Neural crest cell (in vitro differentiated cells): ENCODE measurements at regions not wholly inside any gene's neighbourhood (a gene's known extent, or its start where the extent isn't known, plus 50 kb on each side); places are given as distances from the start of the nearest gene placed in this dataset.

Experiments
- DNase-seq: peaks from one replicate; pipeline ENCODE4 v3.0.0; 2021; ENCODE audit warnings: low read depth, mixed read lengths, low spot score
- H3K27ac Mint-ChIP-seq: one replicate; pipeline ENCODE4 v1.8.0; 2021; ENCODE audit warnings: mild to moderate bottlenecking, mixed read lengths; ENCODE audit not compliant: unreplicated experiment
- H3K27me3 Mint-ChIP-seq: 2 replicates; pipeline ENCODE4 v1.8.0; 2021; ENCODE audit warnings: low read depth, mild to moderate bottlenecking, mixed read lengths
- H3K36me3 Mint-ChIP-seq: 2 replicates; pipeline ENCODE4 v1.8.0; 2021; ENCODE audit warnings: low read depth, mild to moderate bottlenecking, mixed read lengths
- H3K4me1 Mint-ChIP-seq: 2 replicates; pipeline ENCODE4 v1.8.0; 2021; ENCODE audit warnings: mixed read lengths
- H3K4me3 Mint-ChIP-seq: one replicate; pipeline ENCODE4 v1.8.0; 2021; ENCODE audit warnings: mild to moderate bottlenecking, mixed read lengths
- H3K9me3 Mint-ChIP-seq: 2 replicates; pipeline ENCODE4 v1.8.0; 2021; ENCODE audit warnings: mixed read lengths
- TF ChIP-seq, protein P1 (sequence below): fragments of 200-600 bp; sonication (generic); conservative IDR thresholded peaks from 2 replicates; pipeline ENCODE4 v1.5.0; 2021; ENCODE audit warnings: antibody characterized with exemption, mild to moderate bottlenecking

DNA sequence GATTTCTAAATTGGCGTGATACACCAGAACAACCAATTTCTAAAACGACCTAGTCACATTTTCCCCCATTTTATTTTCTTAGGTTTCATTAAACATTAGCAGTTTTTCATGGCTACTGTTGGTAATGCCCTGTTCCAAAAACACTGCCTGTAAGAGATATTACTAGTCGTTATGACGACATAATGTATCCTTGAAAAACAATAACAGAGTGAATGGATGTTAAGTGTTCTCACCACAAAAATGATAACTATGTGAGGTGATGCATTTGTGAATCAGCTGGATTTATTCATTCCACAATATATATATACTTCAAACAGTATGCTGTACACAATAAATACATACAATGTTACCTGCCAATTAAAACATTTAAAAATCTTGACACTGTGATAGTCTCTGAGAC, 1147.6 kb upstream of the PCDH10 start:
- Mint-ChIP-seq H3K9me3 (no peaks in the 10 kb centered on the region), H3K36me3 (no peaks in the 10 kb centered on the region), H3K27ac (no peak overlapping the region), H3K27me3 (no peaks in the 10 kb centered on the region), H3K4me3 (no peak overlapping the region), H3K4me1 (no peaks in the 10 kb centered on the region)
- TF ChIP-seq, protein P1, sequence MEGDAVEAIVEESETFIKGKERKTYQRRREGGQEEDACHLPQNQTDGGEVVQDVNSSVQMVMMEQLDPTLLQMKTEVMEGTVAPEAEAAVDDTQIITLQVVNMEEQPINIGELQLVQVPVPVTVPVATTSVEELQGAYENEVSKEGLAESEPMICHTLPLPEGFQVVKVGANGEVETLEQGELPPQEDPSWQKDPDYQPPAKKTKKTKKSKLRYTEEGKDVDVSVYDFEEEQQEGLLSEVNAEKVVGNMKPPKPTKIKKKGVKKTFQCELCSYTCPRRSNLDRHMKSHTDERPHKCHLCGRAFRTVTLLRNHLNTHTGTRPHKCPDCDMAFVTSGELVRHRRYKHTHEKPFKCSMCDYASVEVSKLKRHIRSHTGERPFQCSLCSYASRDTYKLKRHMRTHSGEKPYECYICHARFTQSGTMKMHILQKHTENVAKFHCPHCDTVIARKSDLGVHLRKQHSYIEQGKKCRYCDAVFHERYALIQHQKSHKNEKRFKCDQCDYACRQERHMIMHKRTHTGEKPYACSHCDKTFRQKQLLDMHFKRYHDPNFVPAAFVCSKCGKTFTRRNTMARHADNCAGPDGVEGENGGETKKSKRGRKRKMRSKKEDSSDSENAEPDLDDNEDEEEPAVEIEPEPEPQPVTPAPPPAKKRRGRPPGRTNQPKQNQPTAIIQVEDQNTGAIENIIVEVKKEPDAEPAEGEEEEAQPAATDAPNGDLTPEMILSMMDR: no peak
- DNase-seq: no peak

DNA sequence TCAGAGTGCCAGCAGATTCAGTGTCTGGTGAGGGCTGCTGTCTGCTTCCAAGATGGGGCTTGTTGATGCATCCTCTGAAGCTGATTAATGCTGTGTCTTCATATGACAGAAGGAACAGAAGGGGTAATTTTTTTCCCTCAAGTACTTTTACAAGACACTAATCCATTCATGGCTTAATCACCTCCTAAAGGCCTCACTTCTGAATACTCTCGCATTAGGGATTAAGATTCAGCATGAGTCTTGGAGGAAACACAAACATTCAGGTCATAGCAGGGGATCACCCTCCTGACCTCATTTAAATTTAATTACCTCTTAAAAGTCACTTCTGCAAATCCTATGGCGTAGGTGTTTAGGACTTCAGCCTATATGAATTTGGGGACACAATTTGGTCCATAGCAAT, 1145.5 kb upstream of the PCDH10 start:
- Mint-ChIP-seq H3K9me3 (no peaks in the 10 kb centered on the region), H3K27ac (no peak overlapping the region), H3K36me3 (no peaks in the 10 kb centered on the region), H3K27me3 (no peaks in the 10 kb centered on the region), H3K4me3 (no peak overlapping the region), H3K4me1 (no peaks in the 10 kb centered on the region)
- no peak for DNase-seq
- TF ChIP-seq, protein P1: no peak

DNA sequence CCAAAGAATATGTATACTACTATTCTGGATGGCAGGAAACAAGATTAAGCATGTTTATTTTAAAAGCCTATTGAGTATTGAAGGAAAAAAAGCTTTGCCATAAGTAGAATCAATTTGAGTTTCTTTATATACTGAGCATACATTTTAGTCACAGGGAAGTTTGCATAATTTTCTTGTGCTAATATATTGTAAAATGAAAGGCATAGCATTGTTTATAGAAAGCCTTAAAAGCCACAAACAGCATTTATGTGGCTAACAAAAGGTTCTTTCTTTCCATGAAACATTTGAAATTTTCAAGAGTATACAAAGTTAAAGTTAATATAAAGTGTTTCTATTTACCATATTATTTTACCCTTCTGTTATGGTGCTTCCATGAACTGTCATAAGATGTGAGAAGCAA, 1133.8 kb upstream of the PCDH10 start:
- no peaks in the 10 kb centered on the region for H3K36me3 Mint-ChIP-seq
- H3K4me1 Mint-ChIP-seq: no peaks in the 10 kb centered on the region
- no peak overlapping the region for H3K27ac Mint-ChIP-seq
- H3K4me3 Mint-ChIP-seq: no peak overlapping the region
- no peaks in the 10 kb centered on the region for H3K27me3 Mint-ChIP-seq
- TF ChIP-seq, protein P1: no peak
- DNase-seq: no peak
- H3K9me3 Mint-ChIP-seq: peaks cover 3% of the 10 kb centered on the region

DNA sequence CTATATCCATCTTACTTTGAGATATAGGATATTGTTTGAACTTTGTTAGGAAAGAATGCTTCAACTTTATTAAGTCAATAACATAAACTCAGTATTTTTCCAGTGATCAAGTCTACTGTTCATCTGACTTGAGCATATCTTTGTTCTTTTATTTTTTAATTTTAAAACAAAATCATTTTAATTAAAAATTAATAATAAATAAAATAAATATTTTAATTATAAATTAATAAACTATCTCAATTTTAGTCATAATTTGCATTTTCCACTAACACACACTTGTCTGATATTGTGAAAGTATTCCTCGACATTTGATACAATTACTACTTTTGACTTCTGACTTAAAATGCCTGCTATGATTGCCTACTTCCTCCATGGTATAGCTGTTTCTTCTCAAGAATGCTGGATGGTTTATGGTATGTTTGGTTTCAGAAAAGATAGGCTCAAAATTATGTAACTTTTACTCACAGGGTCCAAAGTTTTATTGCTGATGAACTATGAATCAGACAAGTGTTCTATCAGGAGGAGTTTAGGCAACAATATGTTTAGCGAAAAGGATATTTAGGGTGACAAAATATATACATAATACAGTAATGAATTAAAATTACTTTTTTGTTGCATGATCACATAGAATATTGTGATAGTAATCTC, 1132.3 kb upstream of the PCDH10 start:
- TF ChIP-seq, protein P1: no peak
- Mint-ChIP-seq H3K36me3 (no peaks in the 10 kb centered on the region), H3K9me3 (peaks cover 3% of the 10 kb centered on the region), H3K4me1 (no peaks in the 10 kb centered on the region), H3K4me3 (no peak overlapping the region), H3K27me3 (no peaks in the 10 kb centered on the region), H3K27ac (no peak overlapping the region)
- DNase-seq: no peak

DNA sequence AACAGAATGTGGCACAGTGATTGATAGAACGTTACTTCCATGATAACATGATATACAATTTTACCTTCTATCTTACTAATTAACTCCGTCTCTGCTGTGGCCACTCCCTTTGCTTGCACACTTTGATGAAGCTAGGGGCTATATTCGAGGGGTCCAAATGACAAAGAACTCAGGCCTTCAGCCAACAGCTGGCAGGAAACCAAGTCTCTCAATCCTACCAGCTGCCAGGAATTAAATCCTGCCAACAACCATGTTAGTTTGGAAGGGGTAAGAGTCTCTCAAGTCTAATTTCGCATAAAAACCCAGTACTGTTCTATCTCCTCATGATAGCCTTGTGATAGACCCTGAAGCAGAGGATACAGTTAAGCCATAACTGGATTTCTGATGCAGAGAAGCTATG, 1122.9 kb upstream of the PCDH10 start:
- Mint-ChIP-seq H3K4me3 (no peak overlapping the region), H3K4me1 (no peaks in the 10 kb centered on the region), H3K9me3 (no peaks in the 10 kb centered on the region), H3K36me3 (no peaks in the 10 kb centered on the region), H3K27me3 (no peaks in the 10 kb centered on the region), H3K27ac (no peak overlapping the region)
- TF ChIP-seq, protein P1: no peak
- DNase-seq: no peak
